ENCODE measurements at regions not wholly inside any gene's neighbourhood (a gene's known extent, or its start where the extent isn't known, plus 50 kb on each side); places are given as distances from the start of the nearest gene placed in this dataset.

GRCh38 chr11:98195300-98195699 lies 825.4 kb upstream of the CNTN5 start:
- H3K4me3 ChIP-seq (replicated peaks in 1 of 2; ENCODE audit: low read depth in 2 of 2, low read length in 2 of 2), result no peak overlapping the region
- no peak for TF ChIP-seq CTCF (IDR thresholded peaks at IDR 0.05; ENCODE audit: low read depth, low read length)
- no peak for DNase-seq (ENCODE audit: low read depth in 2 of 2)

- TF ChIP-seq CTCF (IDR thresholded peaks at IDR 0.05; ENCODE audit: low read depth, low read length), result no peak
- DNase-seq (ENCODE audit: low read depth in 2 of 2), result no peak
- no peak overlapping the region for H3K4me3 ChIP-seq (replicated peaks in 1 of 2; ENCODE audit: low read depth in 2 of 2, low read length in 2 of 2)
These were observed 813.7 kb upstream of the CNTN5 start for GRCh38 chr11:98207086-98207485.

GRCh38 chr11:98227278-98227677 lies 793.5 kb upstream of the CNTN5 start:
- peak; percentile 55 to 85 for DNase-seq (ENCODE audit: low read depth in 2 of 2)
- H3K4me3 ChIP-seq (replicated peaks in 1 of 2; ENCODE audit: low read depth in 2 of 2, low read length in 2 of 2), result no peak overlapping the region
- no peak for TF ChIP-seq CTCF (IDR thresholded peaks at IDR 0.05; ENCODE audit: low read depth, low read length)

GRCh38 chr11:98230678-98231077 lies 790.1 kb upstream of the CNTN5 start:
- TF ChIP-seq CTCF (IDR thresholded peaks at IDR 0.05; ENCODE audit: low read depth, low read length), result no peak
- DNase-seq (ENCODE audit: low read depth in 2 of 2), result no peak
- H3K4me3 ChIP-seq (replicated peaks in 1 of 2; ENCODE audit: low read depth in 2 of 2, low read length in 2 of 2), result no peak overlapping the region

GRCh38 chr11:98234698-98235097 lies 786.1 kb upstream of the CNTN5 start:
- no peak for TF ChIP-seq CTCF (IDR thresholded peaks at IDR 0.05; ENCODE audit: low read depth, low read length)
- H3K4me3 ChIP-seq (replicated peaks in 1 of 2; ENCODE audit: low read depth in 2 of 2, low read length in 2 of 2), result no peak overlapping the region
- no peak for DNase-seq (ENCODE audit: low read depth in 2 of 2)

- no peak for DNase-seq (ENCODE audit: low read depth in 2 of 2)
- TF ChIP-seq CTCF (IDR thresholded peaks at IDR 0.05; ENCODE audit: low read depth, low read length), result no peak
- no peak overlapping the region for H3K4me3 ChIP-seq (replicated peaks in 1 of 2; ENCODE audit: low read depth in 2 of 2, low read length in 2 of 2)
These were observed 776.9 kb upstream of the CNTN5 start for GRCh38 chr11:98243897-98244296.

GRCh38 chr11:98260983-98261382 lies 759.8 kb upstream of the CNTN5 start:
- peak; percentile 2 to 9 for DNase-seq (ENCODE audit: low read depth in 2 of 2)
- H3K4me3 ChIP-seq (replicated peaks in 1 of 2; ENCODE audit: low read depth in 2 of 2, low read length in 2 of 2), result no peak overlapping the region
- TF ChIP-seq CTCF (IDR thresholded peaks at IDR 0.05; ENCODE audit: low read depth, low read length), result peak; percentile 39
